NCI-H524 treated with DMSO at 0.1 percent for 48 hours (cell line): ENCODE measurements at regions not wholly inside any gene's neighbourhood (a gene's known extent, or its start where the extent isn't known, plus 50 kb on each side); places are given as distances from the start of the nearest gene placed in this dataset.

Experiments used
- DNase-seq: peaks from one replicate; lab custom pipeline; 2025; lab: John Stamatoyannopoulos, UW

- peak; percentile 36 for DNase-seq
Measured at GRCh38 chr22:46078241-46079092, 71.9 kb upstream of the PPARA start.

GRCh38 chr22:46079093-46079860 is 71.0 kb upstream of the PPARA start:
- no peak for DNase-seq

- DNase-seq: peak; percentile 61
Measured at GRCh38 chr22:46079861-46080821, 70.2 kb upstream of the PPARA start.

- no peak for DNase-seq
Measured at GRCh38 chr22:46081036-46081830, 69.1 kb upstream of the PPARA start.

- no peak for DNase-seq
Measured at GRCh38 chr22:46081831-46082210, 68.5 kb upstream of the PPARA start.

GRCh38 chr22:46082633-46083032 is 67.7 kb upstream of the PPARA start:
- DNase-seq: no peak

GRCh38 chr22:46083383-46084350 is 66.7 kb upstream of the PPARA start:
- no peak for DNase-seq

GRCh38 chr22:46084376-46084775 is 66.0 kb upstream of the PPARA start:
- no peak for DNase-seq

GRCh38 chr22:46084943-46085827 is 65.1 kb upstream of the PPARA start:
- DNase-seq: no peak

- no peak for DNase-seq
Measured at GRCh38 chr22:46085828-46086576, 64.3 kb upstream of the PPARA start.

GRCh38 chr22:46086577-46087335 is 63.6 kb upstream of the PPARA start:
- no peak for DNase-seq

- no peak for DNase-seq
Measured at GRCh38 chr22:46087336-46087690, 63.0 kb upstream of the PPARA start.

- no peak for DNase-seq
Measured at GRCh38 chr22:46087816-46088277, 62.5 kb upstream of the PPARA start.

GRCh38 chr22:46088541-46089311 is 61.6 kb upstream of the PPARA start:
- DNase-seq: no peak

GRCh38 chr22:46089426-46090035 is 60.8 kb upstream of the PPARA start:
- DNase-seq: no peak

- DNase-seq: no peak
Measured at GRCh38 chr22:46090036-46090591, 60.2 kb upstream of the PPARA start.
